B cell (primary cell): ENCODE measurements at regions not wholly inside any gene's neighbourhood (a gene's known extent, or its start where the extent isn't known, plus 50 kb on each side); places are given as distances from the start of the nearest gene placed in this dataset.

ENCODE experiments used
- ATAC-seq: fragments of 200-7000 bp; cut with Tn5 transposase; one replicate; pipeline ENCODE4 v1.10.0; 2021; ENCODE audit warnings: low read depth, mild to moderate bottlenecking, moderate number of reproducible peaks, moderate library complexity
- CTCF ChIA-PET: fragments of 350-600 bp; sonication (Branson Sonifier 250); formaldehyde crosslinking; loops from one replicate; lab custom pipeline; 2021; ENCODE audit warnings: antibody characterized with exemption, inconsistent platforms; lab: Charles Lee
- POLR2A ChIA-PET: fragments of 350-600 bp; sonication (Branson Sonifier 250); formaldehyde crosslinking; loops from one replicate; lab custom pipeline; 2021; ENCODE audit warnings: antibody characterized with exemption; lab: Charles Lee
- DNase-seq: peaks from one replicate; pipeline ENCODE4 v3.0.0; 2013
- H2AFZ ChIP-seq: 2 replicates; pipeline ENCODE4 v1.6.1; 2012; ENCODE audit warnings: mild to moderate bottlenecking, low read depth, low read length; ENCODE audit not compliant: insufficient read depth, poor library complexity, severe bottlenecking
- H3K27ac ChIP-seq, 2 donors: 1 replicate in 1 of 2; 2 replicates in 1 of 2; pipeline ENCODE4 v1.5.1; 2012 to 2013; ENCODE audit warnings: low read length in 2 of 2, mild to moderate bottlenecking in 2 of 2, moderate library complexity in 1 of 2
- H3K27me3 ChIP-seq, 4 experiments: fragments of 200-600 bp in 1 of 4; sonication (generic) in 1 of 4; replicated peaks in 1 of 4; 1 replicate in 2 of 4; 2 replicates in 2 of 4; pipeline versions ENCODE4 v1.6.1 to v1.7.0; 2013 to 2016; ENCODE audit warnings: low read length in 3 of 4, mild to moderate bottlenecking in 2 of 4, mixed read lengths in 1 of 4, moderate library complexity in 1 of 4; ENCODE audit not compliant: insufficient read depth in 4 of 4, control insufficient read depth in 3 of 4; ENCODE audit errors: control extremely low read depth in 1 of 4
- H3K36me3 ChIP-seq, 2 experiments: replicated peaks in 1 of 2; 1 replicate in 1 of 2; 2 replicates in 1 of 2; pipeline versions ENCODE4 v1.6.1 to v1.7.1; 2013; ENCODE audit warnings: low read length in 1 of 2; ENCODE audit not compliant: insufficient read depth in 2 of 2, control insufficient read depth in 1 of 2; ENCODE audit errors: control extremely low read depth in 1 of 2, extremely low read depth in 1 of 2
- H3K4me1 ChIP-seq, 2 donors: fragments of 200-600 bp in 1 of 2; sonication (generic) in 1 of 2; 1 replicate in 1 of 2; 2 replicates in 1 of 2; pipeline versions ENCODE4 v1.5.1 to v1.6.1; 2013 to 2017; ENCODE audit warnings: low read length in 2 of 2; ENCODE audit not compliant: control insufficient read depth in 2 of 2, insufficient read depth in 2 of 2
- H3K4me2 ChIP-seq: replicated peaks from 2 replicates; pipeline ENCODE3; 2012; ENCODE audit warnings: mild to moderate bottlenecking, low read depth, low read length; ENCODE audit not compliant: poor library complexity, severe bottlenecking
- H3K4me3 ChIP-seq, 5 experiments: fragments of 200-600 bp in 1 of 5; sonication (generic) in 1 of 5; 1 replicate in 3 of 5; 2 replicates in 2 of 5; pipeline versions ENCODE4 v1.5.1 to v1.7.0; 2011 to 2016; ENCODE audit warnings: low read length in 4 of 5, mild to moderate bottlenecking in 4 of 5, low read depth in 2 of 5, control low read depth in 1 of 5, moderate library complexity in 1 of 5; ENCODE audit not compliant: insufficient read depth in 1 of 5; ENCODE audit errors: control extremely low read depth in 1 of 5, extremely low read depth in 1 of 5
- H3K79me2 ChIP-seq: fragments of 200-600 bp; sonication (generic); one replicate; pipeline ENCODE4 v1.6.0; 2016; ENCODE audit warnings: low read length; ENCODE audit not compliant: control insufficient read depth, insufficient read depth
- H3K9ac ChIP-seq: fragments of 200-600 bp; sonication (generic); 2 replicates; pipeline ENCODE4 v1.6.1; 2017; ENCODE audit warnings: mild to moderate bottlenecking, low read length, moderate library complexity
- H3K9me3 ChIP-seq, 3 donors: one replicate each; pipeline versions ENCODE4 v1.6.1 to v1.7.1; 2013; ENCODE audit warnings: low read length in 2 of 3; ENCODE audit not compliant: control insufficient read depth in 2 of 3, insufficient read depth in 1 of 3; ENCODE audit errors: control extremely low read depth in 1 of 3
- H4K20me1 ChIP-seq: 2 replicates; pipeline ENCODE4 v1.6.0; 2012; ENCODE audit warnings: mild to moderate bottlenecking, low read length; ENCODE audit not compliant: insufficient read depth, control insufficient read depth, poor library complexity, severe bottlenecking
- H3K27ac Mint-ChIP-seq: one replicate; pipeline ENCODE4 v1.8.0; 2021; ENCODE audit warnings: mixed read lengths
- H3K27me3 Mint-ChIP-seq: one replicate; pipeline ENCODE4 v1.8.0; 2021; ENCODE audit warnings: mixed read lengths
- H3K4me1 Mint-ChIP-seq: one replicate; pipeline ENCODE4 v1.8.0; 2021; ENCODE audit warnings: mixed read lengths
- H3K4me3 Mint-ChIP-seq: one replicate; pipeline ENCODE4 v1.8.0; 2021; ENCODE audit warnings: mixed read lengths
- H3K9me3 Mint-ChIP-seq: one replicate; pipeline ENCODE4 v1.8.0; 2022; ENCODE audit warnings: mixed read lengths; ENCODE audit not compliant: insufficient read depth
- EZH2 ChIP-seq: IDR thresholded peaks from 2 replicates; pipeline ENCODE4 v1.6.1; 2012; ENCODE audit warnings: borderline replicate concordance, low read depth, mild to moderate bottlenecking, moderate library complexity, low read length; ENCODE audit not compliant: insufficient read depth, poor library complexity, severe bottlenecking
- WGBS: methylation state at CpG from one replicate; pipeline ENCODE4 v1.1.5; 2013; ENCODE audit warnings: missing lambda C conversion rate; ENCODE audit not compliant: insufficient coverage; 5-methylcytosine and 5-hydroxymethylcytosine counted together
- intact Hi-C: fragments of 100-400 bp; cut with micrococcal nuclease; formaldehyde crosslinking; loops from one replicate; pipeline ENCODE4 v1.10.0; 2022
- TF ChIP-seq, protein P1 (sequence below): fragments of 200-600 bp; IDR thresholded peaks from one replicate; pipeline ENCODE4 v1.8.0; 2022; ENCODE audit warnings: antibody characterized with exemption, mild to moderate bottlenecking

- Histone ChIP-seq H3K79me2 (no peaks in the 10 kb centered on the region), H3K27me3 (no peaks in the 10 kb centered on the region), H4K20me1 (no peaks in the 10 kb centered on the region), H3K4me2 (no peak overlapping the region), H3K4me1 (no peaks in the 10 kb centered on the region), H3K9me3 (no peaks in the 10 kb centered on the region), H3K9ac (no peak overlapping the region), H2AFZ (no peak overlapping the region), H3K27ac (no peak overlapping the region), H3K4me3 (no peak overlapping the region), H3K36me3 (no peaks in the 10 kb centered on the region)
- Mint-ChIP-seq H3K4me3 (no peak overlapping the region), H3K4me1 (no peaks in the 10 kb centered on the region), H3K27me3 (no peaks in the 10 kb centered on the region), H3K27ac (no peak overlapping the region), H3K9me3 (no peaks in the 10 kb centered on the region)
- ChIA-PET CTCF (no interaction called here), POLR2A (no interaction called here)
- TF ChIP-seq, protein P1, sequence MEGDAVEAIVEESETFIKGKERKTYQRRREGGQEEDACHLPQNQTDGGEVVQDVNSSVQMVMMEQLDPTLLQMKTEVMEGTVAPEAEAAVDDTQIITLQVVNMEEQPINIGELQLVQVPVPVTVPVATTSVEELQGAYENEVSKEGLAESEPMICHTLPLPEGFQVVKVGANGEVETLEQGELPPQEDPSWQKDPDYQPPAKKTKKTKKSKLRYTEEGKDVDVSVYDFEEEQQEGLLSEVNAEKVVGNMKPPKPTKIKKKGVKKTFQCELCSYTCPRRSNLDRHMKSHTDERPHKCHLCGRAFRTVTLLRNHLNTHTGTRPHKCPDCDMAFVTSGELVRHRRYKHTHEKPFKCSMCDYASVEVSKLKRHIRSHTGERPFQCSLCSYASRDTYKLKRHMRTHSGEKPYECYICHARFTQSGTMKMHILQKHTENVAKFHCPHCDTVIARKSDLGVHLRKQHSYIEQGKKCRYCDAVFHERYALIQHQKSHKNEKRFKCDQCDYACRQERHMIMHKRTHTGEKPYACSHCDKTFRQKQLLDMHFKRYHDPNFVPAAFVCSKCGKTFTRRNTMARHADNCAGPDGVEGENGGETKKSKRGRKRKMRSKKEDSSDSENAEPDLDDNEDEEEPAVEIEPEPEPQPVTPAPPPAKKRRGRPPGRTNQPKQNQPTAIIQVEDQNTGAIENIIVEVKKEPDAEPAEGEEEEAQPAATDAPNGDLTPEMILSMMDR, result no peak
- TF ChIP-seq EZH2, result no peak
- WGBS, result no CpG with 5 or more reads among the region's 2 CpGs
- ATAC-seq (no peak), DNase-seq (no peak)
- intact Hi-C loops, result no loop called here
Observed at GRCh38 chr12:9372202-9372601, 164.0 kb upstream of the PZP start.

DNA sequence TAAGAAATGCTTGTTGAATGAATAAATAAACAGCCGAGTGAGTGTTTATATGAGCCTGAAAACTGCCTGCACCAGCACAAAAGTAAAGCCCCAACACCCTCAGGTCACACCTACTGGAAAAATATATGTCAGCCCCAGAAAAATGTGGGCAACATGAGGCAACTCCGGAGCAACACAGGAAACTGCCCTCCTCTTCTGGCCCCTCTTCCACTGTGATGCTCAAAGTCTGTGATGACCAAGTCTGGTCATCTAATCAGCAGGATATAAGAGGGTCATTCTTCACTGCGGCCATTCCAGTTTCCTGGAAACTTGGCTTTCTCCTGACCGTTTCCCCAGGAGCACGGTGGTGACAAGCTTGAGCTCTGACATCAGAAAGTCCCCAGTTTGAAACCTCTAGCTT lies 159.6 kb upstream of the PZP start:
- Histone ChIP-seq H3K9ac (no peak overlapping the region), H3K27ac (no peak overlapping the region), H4K20me1 (no peaks in the 10 kb centered on the region), H3K27me3 (no peaks in the 10 kb centered on the region), H3K79me2 (no peaks in the 10 kb centered on the region), H3K36me3 (no peaks in the 10 kb centered on the region), H3K4me3 (no peak overlapping the region), H3K4me2 (no peak overlapping the region), H3K9me3 (no peaks in the 10 kb centered on the region), H3K4me1 (peaks cover 13 to 30% of the 10 kb centered on the region in 2 donors), H2AFZ (no peak overlapping the region)
- DNase-seq, result no peak
- intact Hi-C loops, result no loop called here
- TF ChIP-seq, protein P1, result no peak
- TF ChIP-seq EZH2, result no peak
- H3K27ac Mint-ChIP-seq, result no peak overlapping the region
- POLR2A ChIA-PET, result no interaction called here
- no peak overlapping the region for H3K4me3 Mint-ChIP-seq
- 84% methylated on average over 4 of the region's 5 CpGs for WGBS
- H3K9me3 Mint-ChIP-seq, result no peaks in the 10 kb centered on the region
- peaks cover 30% of the 10 kb centered on the region for H3K4me1 Mint-ChIP-seq
- CTCF ChIA-PET, result interaction anchor here (1.7 kb wide), 1 partner anchor 36 kb away, joined by 5 read pairs; no protein-coding TSS in a partner anchor
- no peaks in the 10 kb centered on the region for H3K27me3 Mint-ChIP-seq
- no peak for ATAC-seq
